ENCODE measurements at regions not wholly inside any gene's neighbourhood (a gene's known extent, or its start where the extent isn't known, plus 50 kb on each side); places are given as distances from the start of the nearest gene placed in this dataset.

DNA sequence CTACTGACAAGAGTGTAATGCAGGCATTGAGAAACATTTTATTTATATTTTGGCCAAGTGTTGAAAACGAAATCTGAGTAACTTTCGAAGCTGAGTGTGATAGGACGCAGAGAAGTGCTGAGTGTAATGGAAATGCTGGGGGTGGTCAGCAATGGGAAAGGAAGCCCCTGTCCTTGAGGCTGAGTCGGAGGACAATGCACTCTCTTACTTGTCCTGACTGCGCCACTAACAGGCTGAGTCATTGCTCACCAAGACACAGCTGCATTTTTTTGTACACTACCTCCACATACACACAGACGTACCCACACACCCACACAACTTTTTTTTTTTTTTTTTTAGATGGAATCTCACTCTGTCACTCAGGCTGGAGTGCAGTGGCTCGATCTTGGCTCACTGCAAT, 637.7 kb downstream of the SLCO4C1 start:
- Histone ChIP-seq H3K9ac (ENCODE audit: insufficient read depth in 1 of 2, low read depth in 2 of 2, low read length in 2 of 2) (no peak overlapping the region), H3K4me1 (replicated peaks in 1 of 2; ENCODE audit: control insufficient read depth in 2 of 2, insufficient read depth in 2 of 2, low read length in 2 of 2) (no peaks in the 10 kb centered on the region), H3K4me3 (no peak overlapping the region), H3K9me1 (ENCODE audit: control insufficient read depth, insufficient read depth, low read length) (no peaks in the 10 kb centered on the region), H3K4me2 (ENCODE audit: insufficient read depth, low read length) (no peak overlapping the region), H3K36me3 (ENCODE audit: control insufficient read depth, insufficient read depth, low read length) (no peaks in the 10 kb centered on the region), H3K9me3 (replicated peaks; ENCODE audit: control insufficient read depth, insufficient read depth, low read depth, low read length) (no peaks in the 10 kb centered on the region), H2AFZ (ENCODE audit: low read depth, low read length) (no peak overlapping the region), H3K27ac (ENCODE audit: extremely low read depth, low read depth, low read length) (no peak overlapping the region), H3K79me2 (ENCODE audit: control insufficient read depth, insufficient read depth, low read length) (no peaks in the 10 kb centered on the region), H3K27me3 (ENCODE audit: control insufficient read depth in 2 of 2, insufficient read depth in 2 of 2, low read length in 2 of 2) (no peaks in the 10 kb centered on the region), H4K20me1 (replicated peaks; ENCODE audit: control insufficient read depth, insufficient read depth, low read length) (no peaks in the 10 kb centered on the region)
- 2% methylated on average over 5 of the region's 7 CpGs for WGBS (ENCODE audit: insufficient coverage, low coverage, missing lambda C conversion rate)
- ChIA-PET POLR2A (no interaction called here), CTCF (ENCODE audit: low intra/inter-chr PET ratio) (no interaction called here)
- ATAC-seq (no peak), FAIRE-seq (no peak), DNase-seq (ENCODE audit: extremely low read depth in 1 of 4, low spot score in 3 of 4) (no peak)
- in situ Hi-C loops (cut with MboI) = no loop called here
- BruUV-seq (replicated peaks) = no TSS peak
- intact Hi-C loops (cut with micrococcal nuclease) = no loop called here
- TF ChIP-seq, protein P1, sequence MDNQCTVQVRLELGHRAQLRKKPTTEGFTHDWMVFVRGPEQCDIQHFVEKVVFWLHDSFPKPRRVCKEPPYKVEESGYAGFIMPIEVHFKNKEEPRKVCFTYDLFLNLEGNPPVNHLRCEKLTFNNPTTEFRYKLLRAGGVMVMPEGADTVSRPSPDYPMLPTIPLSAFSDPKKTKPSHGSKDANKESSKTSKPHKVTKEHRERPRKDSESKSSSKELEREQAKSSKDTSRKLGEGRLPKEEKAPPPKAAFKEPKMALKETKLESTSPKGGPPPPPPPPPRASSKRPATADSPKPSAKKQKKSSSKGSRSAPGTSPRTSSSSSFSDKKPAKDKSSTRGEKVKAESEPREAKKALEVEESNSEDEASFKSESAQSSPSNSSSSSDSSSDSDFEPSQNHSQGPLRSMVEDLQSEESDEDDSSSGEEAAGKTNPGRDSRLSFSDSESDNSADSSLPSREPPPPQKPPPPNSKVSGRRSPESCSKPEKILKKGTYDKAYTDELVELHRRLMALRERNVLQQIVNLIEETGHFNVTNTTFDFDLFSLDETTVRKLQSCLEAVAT (IDR thresholded peaks at IDR 0.05) = no peak
- no peak for TF ChIP-seq MTF1 (CRISPR knock-in tag; IDR thresholded peaks at IDR 0.05; ENCODE audit: borderline replicate concordance)
- no peak for TF ChIP-seq PYGO2 (tag; IDR thresholded peaks at IDR 0.05)
- no peak for TF ChIP-seq MTA2 (IDR thresholded peaks at IDR 0.05; ENCODE audit: low read depth)
- no peak for TF ChIP-seq ZNF764 (CRISPR knock-in tag; IDR thresholded peaks at IDR 0.05; ENCODE audit: low read depth)
- TF ChIP-seq MEF2A (IDR thresholded peaks at IDR 0.05; ENCODE audit: control insufficient read depth, low read depth, low read length) = no peak
- no peak for TF ChIP-seq MXI1 (IDR thresholded peaks at IDR 0.05; ENCODE audit: low read depth, low read length)
- TF ChIP-seq MCM7 (IDR thresholded peaks at IDR 0.05) = no peak
- TF ChIP-seq POLR3A (IDR thresholded peaks at IDR 0.05; ENCODE audit: borderline replicate concordance, extremely low read depth, insufficient read depth, insufficient read length) = no peak
- TF ChIP-seq, protein P2, sequence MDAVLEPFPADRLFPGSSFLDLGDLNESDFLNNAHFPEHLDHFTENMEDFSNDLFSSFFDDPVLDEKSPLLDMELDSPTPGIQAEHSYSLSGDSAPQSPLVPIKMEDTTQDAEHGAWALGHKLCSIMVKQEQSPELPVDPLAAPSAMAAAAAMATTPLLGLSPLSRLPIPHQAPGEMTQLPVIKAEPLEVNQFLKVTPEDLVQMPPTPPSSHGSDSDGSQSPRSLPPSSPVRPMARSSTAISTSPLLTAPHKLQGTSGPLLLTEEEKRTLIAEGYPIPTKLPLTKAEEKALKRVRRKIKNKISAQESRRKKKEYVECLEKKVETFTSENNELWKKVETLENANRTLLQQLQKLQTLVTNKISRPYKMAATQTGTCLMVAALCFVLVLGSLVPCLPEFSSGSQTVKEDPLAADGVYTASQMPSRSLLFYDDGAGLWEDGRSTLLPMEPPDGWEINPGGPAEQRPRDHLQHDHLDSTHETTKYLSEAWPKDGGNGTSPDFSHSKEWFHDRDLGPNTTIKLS (IDR thresholded peaks at IDR 0.05; ENCODE audit: borderline replicate concordance, low read depth) = no peak
- TF ChIP-seq KDM5B (IDR thresholded peaks at IDR 0.05; ENCODE audit: insufficient replicate concordance, low read depth, low read length) = no peak
- TF ChIP-seq, protein P3, sequence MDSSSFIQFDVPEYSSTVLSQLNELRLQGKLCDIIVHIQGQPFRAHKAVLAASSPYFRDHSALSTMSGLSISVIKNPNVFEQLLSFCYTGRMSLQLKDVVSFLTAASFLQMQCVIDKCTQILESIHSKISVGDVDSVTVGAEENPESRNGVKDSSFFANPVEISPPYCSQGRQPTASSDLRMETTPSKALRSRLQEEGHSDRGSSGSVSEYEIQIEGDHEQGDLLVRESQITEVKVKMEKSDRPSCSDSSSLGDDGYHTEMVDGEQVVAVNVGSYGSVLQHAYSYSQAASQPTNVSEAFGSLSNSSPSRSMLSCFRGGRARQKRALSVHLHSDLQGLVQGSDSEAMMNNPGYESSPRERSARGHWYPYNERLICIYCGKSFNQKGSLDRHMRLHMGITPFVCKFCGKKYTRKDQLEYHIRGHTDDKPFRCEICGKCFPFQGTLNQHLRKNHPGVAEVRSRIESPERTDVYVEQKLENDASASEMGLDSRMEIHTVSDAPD (CRISPR knock-in tag; IDR thresholded peaks at IDR 0.05) = no peak
- TF ChIP-seq ZFP30 (CRISPR knock-in tag; IDR thresholded peaks at IDR 0.05; ENCODE audit: borderline replicate concordance) = no peak
- TF ChIP-seq, protein P4, sequence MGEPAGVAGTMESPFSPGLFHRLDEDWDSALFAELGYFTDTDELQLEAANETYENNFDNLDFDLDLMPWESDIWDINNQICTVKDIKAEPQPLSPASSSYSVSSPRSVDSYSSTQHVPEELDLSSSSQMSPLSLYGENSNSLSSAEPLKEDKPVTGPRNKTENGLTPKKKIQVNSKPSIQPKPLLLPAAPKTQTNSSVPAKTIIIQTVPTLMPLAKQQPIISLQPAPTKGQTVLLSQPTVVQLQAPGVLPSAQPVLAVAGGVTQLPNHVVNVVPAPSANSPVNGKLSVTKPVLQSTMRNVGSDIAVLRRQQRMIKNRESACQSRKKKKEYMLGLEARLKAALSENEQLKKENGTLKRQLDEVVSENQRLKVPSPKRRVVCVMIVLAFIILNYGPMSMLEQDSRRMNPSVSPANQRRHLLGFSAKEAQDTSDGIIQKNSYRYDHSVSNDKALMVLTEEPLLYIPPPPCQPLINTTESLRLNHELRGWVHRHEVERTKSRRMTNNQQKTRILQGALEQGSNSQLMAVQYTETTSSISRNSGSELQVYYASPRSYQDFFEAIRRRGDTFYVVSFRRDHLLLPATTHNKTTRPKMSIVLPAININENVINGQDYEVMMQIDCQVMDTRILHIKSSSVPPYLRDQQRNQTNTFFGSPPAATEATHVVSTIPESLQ (CRISPR knock-in tag; IDR thresholded peaks at IDR 0.05) = no peak
- TF ChIP-seq KLF13 (tag; IDR thresholded peaks at IDR 0.05; ENCODE audit: borderline replicate concordance, low read depth) = no peak
- TF ChIP-seq, protein P5, sequence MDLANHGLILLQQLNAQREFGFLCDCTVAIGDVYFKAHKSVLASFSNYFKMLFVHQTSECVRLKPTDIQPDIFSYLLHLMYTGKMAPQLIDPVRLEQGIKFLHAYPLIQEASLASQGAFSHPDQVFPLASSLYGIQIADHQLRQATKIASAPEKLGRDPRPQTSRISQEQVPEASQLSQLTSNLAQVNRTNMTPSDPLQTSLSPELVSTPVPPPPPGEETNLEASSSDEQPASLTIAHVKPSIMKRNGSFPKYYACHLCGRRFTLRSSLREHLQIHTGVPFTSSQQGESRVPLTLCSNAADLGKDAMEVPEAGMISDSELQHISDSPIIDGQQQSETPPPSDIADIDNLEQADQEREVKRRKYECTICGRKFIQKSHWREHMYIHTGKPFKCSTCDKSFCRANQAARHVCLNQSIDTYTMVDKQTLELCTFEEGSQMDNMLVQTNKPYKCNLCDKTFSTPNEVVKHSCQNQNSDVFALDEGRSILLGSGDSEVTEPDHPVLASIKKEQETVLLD (IDR thresholded peaks at IDR 0.05) = no peak

All from K562 (cell line).